ENCODE measurements at regions not wholly inside any gene's neighbourhood (a gene's known extent, or its start where the extent isn't known, plus 50 kb on each side); places are given as distances from the start of the nearest gene placed in this dataset.

DNA sequence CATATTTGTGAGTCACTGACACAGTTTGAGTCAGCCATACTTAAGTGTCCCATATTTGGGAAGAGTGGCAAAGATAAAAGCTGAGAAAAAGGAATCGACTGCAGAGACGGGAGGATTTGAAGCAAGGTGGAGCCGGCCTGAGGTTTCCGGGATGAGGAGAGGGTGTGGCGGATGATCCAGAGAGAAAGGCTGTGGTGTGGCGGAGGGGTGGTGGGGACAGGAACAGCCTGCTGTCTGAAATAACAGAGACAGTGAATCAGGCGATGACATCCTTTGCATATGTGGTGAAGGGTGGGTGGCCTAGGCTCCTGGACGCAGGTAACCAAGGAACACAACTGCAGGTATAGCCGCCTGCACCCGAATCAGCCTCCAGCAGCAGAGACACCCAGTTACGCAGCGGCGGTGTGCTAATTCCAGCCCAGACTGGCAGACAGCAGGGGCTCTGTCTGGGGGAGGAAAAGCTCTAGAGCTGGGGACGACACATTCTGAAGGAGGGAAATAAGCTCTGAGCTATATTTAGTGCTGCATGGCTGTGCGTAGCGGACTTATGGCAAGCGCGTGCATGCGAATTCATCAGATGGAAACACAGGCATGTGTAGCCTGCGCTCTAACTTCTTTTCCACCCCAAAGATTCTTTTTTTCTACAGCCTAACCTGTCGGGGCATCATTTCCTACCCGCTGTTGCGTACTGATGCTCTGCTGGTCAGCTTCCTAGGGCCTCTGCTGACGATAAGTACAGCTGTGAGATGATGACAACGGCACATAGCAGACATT lies 62.7 kb upstream of the BARX2 start:
- no peak overlapping the region for H2BK12ac ChIP-seq (ENCODE audit: low read length)
- H3K4me3 ChIP-seq (ENCODE audit: low read depth, low read length): no peak overlapping the region
- H3K79me1 ChIP-seq (ENCODE audit: low read length): peaks cover 7% of the 10 kb centered on the region
- no peak overlapping the region for H3K14ac ChIP-seq (ENCODE audit: low read length)
- DNase-seq: no peak
- H2BK5ac ChIP-seq (ENCODE audit: low read depth, low read length, poor library complexity): no peak overlapping the region
- no peak overlapping the region for H3K23ac ChIP-seq (ENCODE audit: low read length)
- H3K79me2 ChIP-seq (ENCODE audit: control insufficient read depth, insufficient read depth, low read length, poor library complexity): peaks cover 4% of the 10 kb centered on the region
- H3K9me3 ChIP-seq (ENCODE audit: insufficient read depth, low read depth, low read length): no peaks in the 10 kb centered on the region
- H3K4me1 ChIP-seq (ENCODE audit: control insufficient read depth in 1 of 2, insufficient read depth in 2 of 2, low read length in 2 of 2): peaks cover 16 to 25% of the 10 kb centered on the region in 2 experiments
- H3K27ac ChIP-seq (ENCODE audit: low read depth, low read length): no peak overlapping the region
- no peak overlapping the region for H2BK120ac ChIP-seq (ENCODE audit: insufficient read depth, low read length, poor library complexity)
- no peak overlapping the region for H3K9ac ChIP-seq (ENCODE audit: low read length)
- H3K18ac ChIP-seq (ENCODE audit: low read length): no peak overlapping the region
- no peaks in the 10 kb centered on the region for H3K27me3 ChIP-seq (ENCODE audit: insufficient read depth, low read length)
- H2AFZ ChIP-seq (ENCODE audit: insufficient read depth, low read length, poor library complexity): no peak overlapping the region
- no CpG with 5 or more reads among the region's 25 CpGs for WGBS (ENCODE audit: extremely low coverage, insufficient coverage, insufficient read length)
- H3K4ac ChIP-seq (ENCODE audit: low read depth, low read length): no peak overlapping the region
- no peak overlapping the region for H4K8ac ChIP-seq (ENCODE audit: low read depth, low read length)
- no peak overlapping the region for H3K4me2 ChIP-seq (ENCODE audit: low read length)
- H4K12ac ChIP-seq (ENCODE audit: low read depth, low read length): no peak overlapping the region
- no peak overlapping the region for H2AK5ac ChIP-seq (ENCODE audit: low read length)
- no peaks in the 10 kb centered on the region for H3K36me3 ChIP-seq (ENCODE audit: control insufficient read depth in 1 of 2, insufficient read depth in 2 of 2, low read length in 2 of 2)
- no peak overlapping the region for H4K91ac ChIP-seq (ENCODE audit: low read depth, low read length)

DNA sequence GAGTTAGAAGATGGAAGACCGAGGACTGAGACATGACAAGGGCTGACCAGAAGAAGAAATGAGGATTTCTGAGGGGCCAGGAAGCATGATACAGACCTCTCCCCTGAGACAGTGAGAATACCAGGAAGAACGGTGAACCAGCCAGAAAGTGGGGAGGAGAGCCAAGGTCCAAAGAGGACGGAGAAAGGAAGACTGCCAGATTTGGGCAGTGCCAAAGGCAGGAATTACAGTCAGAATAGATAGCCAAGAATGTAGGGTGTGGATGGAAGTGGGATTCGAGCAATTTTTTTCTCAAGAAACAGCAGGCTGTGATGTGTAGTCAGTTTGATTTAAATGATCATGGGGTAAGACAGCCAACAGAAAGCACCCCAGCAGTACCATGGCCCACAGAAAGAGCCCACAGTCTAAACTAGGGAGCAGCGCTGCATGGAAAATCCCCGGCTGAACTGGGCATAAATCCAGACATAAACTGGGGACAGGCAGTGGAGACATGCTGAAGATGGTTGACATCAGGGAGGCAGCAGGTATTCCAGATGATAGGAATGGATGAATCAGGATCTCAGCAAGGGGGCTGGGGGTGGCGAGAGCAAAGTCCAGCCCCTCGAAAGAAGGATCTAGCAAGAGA lies 67.3 kb upstream of the BARX2 start:
- H3K4ac ChIP-seq (ENCODE audit: low read depth, low read length): no peak overlapping the region
- no CpG with 5 or more reads among the region's 8 CpGs for WGBS (ENCODE audit: extremely low coverage, insufficient coverage, insufficient read length)
- no peaks in the 10 kb centered on the region for H3K36me3 ChIP-seq (ENCODE audit: control insufficient read depth in 1 of 2, insufficient read depth in 2 of 2, low read length in 2 of 2)
- H2AK5ac ChIP-seq (ENCODE audit: low read length): no peak overlapping the region
- no peak overlapping the region for H4K12ac ChIP-seq (ENCODE audit: low read depth, low read length)
- no peak overlapping the region for H2BK12ac ChIP-seq (ENCODE audit: low read length)
- no peaks in the 10 kb centered on the region for H3K27me3 ChIP-seq (ENCODE audit: insufficient read depth, low read length)
- peaks cover 2% of the 10 kb centered on the region for H3K9me3 ChIP-seq (ENCODE audit: insufficient read depth, low read depth, low read length)
- H3K79me1 ChIP-seq (ENCODE audit: low read length): no peaks in the 10 kb centered on the region
- no peak for DNase-seq
- H3K9ac ChIP-seq (ENCODE audit: low read length): no peak overlapping the region
- no peak overlapping the region for H3K4me2 ChIP-seq (ENCODE audit: low read length)
- no peak overlapping the region for H4K8ac ChIP-seq (ENCODE audit: low read depth, low read length)
- no peak overlapping the region for H3K27ac ChIP-seq (ENCODE audit: low read depth, low read length)
- H3K23ac ChIP-seq (ENCODE audit: low read length): no peak overlapping the region
- H2BK120ac ChIP-seq (ENCODE audit: insufficient read depth, low read length, poor library complexity): peak overlapping the region; percentile 12
- no peaks in the 10 kb centered on the region for H3K79me2 ChIP-seq (ENCODE audit: control insufficient read depth, insufficient read depth, low read length, poor library complexity)
- H3K4me1 ChIP-seq (ENCODE audit: control insufficient read depth in 1 of 2, insufficient read depth in 2 of 2, low read length in 2 of 2): peaks cover 0 to 7% of the 10 kb centered on the region in 2 experiments
- no peak overlapping the region for H3K18ac ChIP-seq (ENCODE audit: low read length)
- H4K91ac ChIP-seq (ENCODE audit: low read depth, low read length): no peak overlapping the region
- H2BK5ac ChIP-seq (ENCODE audit: low read depth, low read length, poor library complexity): no peak overlapping the region
- no peak overlapping the region for H2AFZ ChIP-seq (ENCODE audit: insufficient read depth, low read length, poor library complexity)
- no peak overlapping the region for H3K14ac ChIP-seq (ENCODE audit: low read length)
- H3K4me3 ChIP-seq (ENCODE audit: low read depth, low read length): no peak overlapping the region

DNA sequence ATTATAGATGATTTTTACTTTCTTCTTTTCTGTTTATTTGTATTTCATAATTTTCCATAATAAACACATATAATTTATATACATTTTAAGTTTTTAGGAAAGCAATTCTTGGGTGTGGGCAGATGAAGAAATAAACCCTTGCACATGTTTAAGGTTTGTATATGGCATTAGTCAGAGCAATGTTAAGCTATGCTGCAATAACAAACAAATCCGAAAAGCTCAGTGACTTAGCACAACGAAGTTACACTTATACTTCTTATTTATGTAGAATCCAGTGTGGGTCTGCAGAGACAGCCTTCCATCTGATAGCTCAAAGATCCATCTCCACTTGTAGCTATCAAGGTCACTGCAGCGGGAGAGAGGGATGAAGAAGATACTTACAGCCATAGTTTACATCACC lies 68.5 kb upstream of the BARX2 start:
- Histone ChIP-seq H2AK5ac (ENCODE audit: low read length) (no peak overlapping the region), H2BK120ac (ENCODE audit: insufficient read depth, low read length, poor library complexity) (no peak overlapping the region), H3K27me3 (ENCODE audit: insufficient read depth, low read length) (no peaks in the 10 kb centered on the region), H3K4me2 (ENCODE audit: low read length) (no peak overlapping the region), H4K8ac (ENCODE audit: low read depth, low read length) (no peak overlapping the region), H3K4me3 (ENCODE audit: low read depth, low read length) (no peak overlapping the region), H3K9me3 (ENCODE audit: insufficient read depth, low read depth, low read length) (peaks cover 2% of the 10 kb centered on the region), H2BK5ac (ENCODE audit: low read depth, low read length, poor library complexity) (no peak overlapping the region), H4K12ac (ENCODE audit: low read depth, low read length) (no peak overlapping the region), H3K18ac (ENCODE audit: low read length) (no peak overlapping the region), H3K4me1 (ENCODE audit: control insufficient read depth in 1 of 2, insufficient read depth in 2 of 2, low read length in 2 of 2) (peaks cover 0 to 3% of the 10 kb centered on the region in 2 experiments), H2BK12ac (ENCODE audit: low read length) (no peak overlapping the region), H3K4ac (ENCODE audit: low read depth, low read length) (no peak overlapping the region), H3K27ac (ENCODE audit: low read depth, low read length) (no peak overlapping the region), H3K79me2 (ENCODE audit: control insufficient read depth, insufficient read depth, low read length, poor library complexity) (no peaks in the 10 kb centered on the region), H3K79me1 (ENCODE audit: low read length) (no peaks in the 10 kb centered on the region), H3K23ac (ENCODE audit: low read length) (no peak overlapping the region), H3K9ac (ENCODE audit: low read length) (no peak overlapping the region), H2AFZ (ENCODE audit: insufficient read depth, low read length, poor library complexity) (no peak overlapping the region), H4K91ac (ENCODE audit: low read depth, low read length) (no peak overlapping the region), H3K14ac (ENCODE audit: low read length) (no peak overlapping the region), H3K36me3 (ENCODE audit: control insufficient read depth in 1 of 2, insufficient read depth in 2 of 2, low read length in 2 of 2) (no peaks in the 10 kb centered on the region)
- DNase-seq: no peak
- no CpG with 5 or more reads among the region's 3 CpGs for WGBS (ENCODE audit: extremely low coverage, insufficient coverage, insufficient read length)

DNA sequence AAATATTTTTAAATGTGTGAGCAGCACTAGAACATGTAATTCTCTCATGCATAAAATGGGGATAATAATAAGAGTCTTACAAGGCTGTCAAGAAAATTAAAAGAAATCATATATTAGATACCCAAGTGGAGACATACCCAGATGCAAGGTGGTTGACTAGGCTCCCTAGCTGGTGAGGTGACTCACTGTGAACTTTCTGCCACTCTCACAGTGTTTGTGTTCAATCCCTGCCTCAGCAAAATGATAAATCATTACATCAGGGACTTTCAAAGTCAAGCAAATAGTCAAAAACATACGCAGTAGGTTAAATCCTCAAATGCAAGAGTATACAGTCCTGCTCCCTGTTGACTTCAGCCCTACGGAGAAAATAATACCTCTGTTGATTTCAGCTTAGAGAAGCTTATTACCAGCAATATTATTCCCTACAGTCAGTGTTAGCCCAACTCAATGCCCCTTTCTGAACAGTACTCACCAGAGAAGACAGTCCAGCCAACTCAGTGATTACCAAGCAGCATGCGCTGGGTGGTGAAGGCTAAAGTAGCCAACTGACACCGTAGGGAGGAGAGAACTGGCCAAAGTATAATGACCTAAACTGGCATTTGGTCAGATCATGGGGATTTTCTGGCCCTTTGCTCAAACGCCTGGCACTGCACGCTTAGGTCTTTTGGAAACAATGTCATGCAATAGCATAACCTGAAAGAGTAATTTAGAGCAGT lies 73.1 kb upstream of the BARX2 start:
- Histone ChIP-seq H3K4me2 (ENCODE audit: low read length) (no peak overlapping the region), H2AFZ (ENCODE audit: insufficient read depth, low read length, poor library complexity) (no peak overlapping the region), H2BK120ac (ENCODE audit: insufficient read depth, low read length, poor library complexity) (no peak overlapping the region), H3K14ac (ENCODE audit: low read length) (no peak overlapping the region), H3K4me1 (ENCODE audit: control insufficient read depth in 1 of 2, insufficient read depth in 2 of 2, low read length in 2 of 2) (peaks cover 0 to 1% of the 10 kb centered on the region in 2 experiments), H4K12ac (ENCODE audit: low read depth, low read length) (no peak overlapping the region), H3K4me3 (ENCODE audit: low read depth, low read length) (no peak overlapping the region), H2BK12ac (ENCODE audit: low read length) (no peak overlapping the region), H3K27ac (ENCODE audit: low read depth, low read length) (no peak overlapping the region), H3K79me1 (ENCODE audit: low read length) (no peaks in the 10 kb centered on the region), H3K9me3 (ENCODE audit: insufficient read depth, low read depth, low read length) (peaks cover 2% of the 10 kb centered on the region), H3K79me2 (ENCODE audit: control insufficient read depth, insufficient read depth, low read length, poor library complexity) (no peaks in the 10 kb centered on the region), H3K36me3 (ENCODE audit: control insufficient read depth in 1 of 2, insufficient read depth in 2 of 2, low read length in 2 of 2) (no peaks in the 10 kb centered on the region), H4K91ac (ENCODE audit: low read depth, low read length) (no peak overlapping the region), H3K23ac (ENCODE audit: low read length) (no peak overlapping the region), H4K8ac (ENCODE audit: low read depth, low read length) (no peak overlapping the region), H3K27me3 (ENCODE audit: insufficient read depth, low read length) (no peaks in the 10 kb centered on the region), H3K18ac (ENCODE audit: low read length) (no peak overlapping the region), H3K4ac (ENCODE audit: low read depth, low read length) (no peak overlapping the region), H2BK5ac (ENCODE audit: low read depth, low read length, poor library complexity) (no peak overlapping the region), H2AK5ac (ENCODE audit: low read length) (no peak overlapping the region), H3K9ac (ENCODE audit: low read length) (no peak overlapping the region)
- no CpG with 5 or more reads among the region's 6 CpGs for WGBS (ENCODE audit: extremely low coverage, insufficient coverage, insufficient read length)
- DNase-seq: no peak
